ENCODE measurements at regions not wholly inside any gene's neighbourhood (a gene's known extent, or its start where the extent isn't known, plus 50 kb on each side); places are given as distances from the start of the nearest gene placed in this dataset.

- H3K9me3 Mint-ChIP-seq (ENCODE audit: insufficient read depth), result no peaks in the 10 kb centered on the region
- H3K4me1 ChIP-seq (ENCODE audit: control insufficient read depth in 2 of 2, insufficient read depth in 2 of 2, low read length in 2 of 2), result no peaks in the 10 kb centered on the region
- ATAC-seq (ENCODE audit: low read depth) (no peak), DNase-seq (no peak)
- no peak for TF ChIP-seq CTCF (IDR thresholded peaks at IDR 0.05)
- no peaks in the 10 kb centered on the region for H3K9me3 ChIP-seq (ENCODE audit: control extremely low read depth in 1 of 3, control insufficient read depth in 2 of 3, insufficient read depth in 1 of 3, low read length in 2 of 3)
- H3K27me3 ChIP-seq (replicated peaks in 1 of 4; ENCODE audit: control extremely low read depth in 1 of 4, control insufficient read depth in 3 of 4, insufficient read depth in 4 of 4, low read length in 3 of 4), result no peaks in the 10 kb centered on the region
- H3K4me2 ChIP-seq (replicated peaks; ENCODE audit: low read depth, low read length, poor library complexity, severe bottlenecking), result no peak overlapping the region
- H3K9ac ChIP-seq (ENCODE audit: low read length), result no peak overlapping the region
- H2AFZ ChIP-seq (ENCODE audit: insufficient read depth, low read depth, low read length, poor library complexity, severe bottlenecking), result no peak overlapping the region
- H4K20me1 ChIP-seq (ENCODE audit: control insufficient read depth, insufficient read depth, low read length, poor library complexity, severe bottlenecking), result no peaks in the 10 kb centered on the region
- ChIA-PET CTCF (no interaction called here), POLR2A (no interaction called here)
- no peak overlapping the region for H3K4me3 Mint-ChIP-seq
- no peak overlapping the region for H3K27ac ChIP-seq (ENCODE audit: low read length in 2 of 2)
- no peaks in the 10 kb centered on the region for H3K36me3 ChIP-seq (replicated peaks in 1 of 2; ENCODE audit: control extremely low read depth in 1 of 2, control insufficient read depth in 1 of 2, extremely low read depth in 1 of 2, insufficient read depth in 2 of 2, low read length in 1 of 2)
- 95% methylated on average over 4 of the region's 7 CpGs for WGBS (ENCODE audit: insufficient coverage)
- H3K79me2 ChIP-seq (ENCODE audit: control insufficient read depth, insufficient read depth, low read length), result no peaks in the 10 kb centered on the region
- intact Hi-C loops (cut with micrococcal nuclease), result no loop called here
- H3K4me1 Mint-ChIP-seq, result no peaks in the 10 kb centered on the region
- H3K27ac Mint-ChIP-seq, result no peak overlapping the region
- H3K27me3 Mint-ChIP-seq, result peaks cover 4% of the 10 kb centered on the region
- no peak overlapping the region for H3K4me3 ChIP-seq (ENCODE audit: control extremely low read depth in 1 of 5, extremely low read depth in 1 of 5, insufficient read depth in 1 of 5, low read depth in 2 of 5, low read length in 4 of 5)
These were observed 73.4 kb upstream of the PRR23C start for GRCh38 chr3:139117883-139118760.

GRCh38 chr3:139118835-139119234 lies 74.1 kb upstream of the PRR23C start:
- Mint-ChIP-seq H3K4me1 (no peaks in the 10 kb centered on the region), H3K27ac (no peak overlapping the region), H3K9me3 (ENCODE audit: insufficient read depth) (no peaks in the 10 kb centered on the region), H3K4me3 (no peak overlapping the region), H3K27me3 (no peaks in the 10 kb centered on the region)
- intact Hi-C loops (cut with micrococcal nuclease), result no loop called here
- Histone ChIP-seq H3K36me3 (replicated peaks in 1 of 2; ENCODE audit: control extremely low read depth in 1 of 2, control insufficient read depth in 1 of 2, extremely low read depth in 1 of 2, insufficient read depth in 2 of 2, low read length in 1 of 2) (no peaks in the 10 kb centered on the region), H3K4me3 (ENCODE audit: control extremely low read depth in 1 of 5, extremely low read depth in 1 of 5, insufficient read depth in 1 of 5, low read depth in 2 of 5, low read length in 4 of 5) (no peak overlapping the region), H3K27ac (ENCODE audit: low read length in 2 of 2) (no peak overlapping the region), H3K4me2 (replicated peaks; ENCODE audit: low read depth, low read length, poor library complexity, severe bottlenecking) (no peak overlapping the region), H3K4me1 (ENCODE audit: control insufficient read depth in 2 of 2, insufficient read depth in 2 of 2, low read length in 2 of 2) (no peaks in the 10 kb centered on the region), H2AFZ (ENCODE audit: insufficient read depth, low read depth, low read length, poor library complexity, severe bottlenecking) (no peak overlapping the region), H3K9ac (ENCODE audit: low read length) (no peak overlapping the region), H3K9me3 (ENCODE audit: control extremely low read depth in 1 of 3, control insufficient read depth in 2 of 3, insufficient read depth in 1 of 3, low read length in 2 of 3) (no peaks in the 10 kb centered on the region), H3K27me3 (replicated peaks in 1 of 4; ENCODE audit: control extremely low read depth in 1 of 4, control insufficient read depth in 3 of 4, insufficient read depth in 4 of 4, low read length in 3 of 4) (no peaks in the 10 kb centered on the region), H3K79me2 (ENCODE audit: control insufficient read depth, insufficient read depth, low read length) (no peaks in the 10 kb centered on the region), H4K20me1 (ENCODE audit: control insufficient read depth, insufficient read depth, low read length, poor library complexity, severe bottlenecking) (no peaks in the 10 kb centered on the region)
- ChIA-PET POLR2A (no interaction called here), CTCF (no interaction called here)
- DNase-seq, result no peak
- ATAC-seq (ENCODE audit: low read depth), result no peak
- TF ChIP-seq EZH2 (IDR thresholded peaks at IDR 0.05; ENCODE audit: borderline replicate concordance, insufficient read depth, low read depth, low read length, poor library complexity, severe bottlenecking), result no peak
- TF ChIP-seq CTCF (IDR thresholded peaks at IDR 0.05), result no peak
- WGBS (ENCODE audit: insufficient coverage), result 94% methylated on average over 4 of the region's 4 CpGs

All from B cell (primary cell).